Kidney (tissue), 13 donors: ENCODE measurements at regions not wholly inside any gene's neighbourhood (a gene's known extent, or its start where the extent isn't known, plus 50 kb on each side); places are given as distances from the start of the nearest gene placed in this dataset.
A peak's percentile ranks its signal among the peaks of the same experiment; 100 is the strongest.

ENCODE experiments used
- DNase-seq, 5 donors: peaks; one replicate each; pipeline ENCODE4 v3.0.0-alpha.2; 2013 to 2020
- FAIRE-seq: peaks from 2 replicates; lab custom pipeline; 2012; peaks lifted over from hg19 to GRCh38; lab: Jason Lieb, UNC
- H3K27ac ChIP-seq, 2 donors: one replicate each; pipeline ENCODE4 v1.7.0; 2013; ENCODE audit warnings: low read depth in 2 of 2, low read length in 2 of 2, inconsistent platforms in 1 of 2
- H3K27me3 ChIP-seq: one replicate; pipeline ENCODE4 v1.7.1; 2013; ENCODE audit warnings: low read length, inconsistent platforms; ENCODE audit not compliant: control insufficient read depth, insufficient read depth
- H3K36me3 ChIP-seq, 3 donors: one replicate each; pipeline versions ENCODE4 v1.7.0 to v1.7.1; 2013; ENCODE audit warnings: low read length in 3 of 3, control low read depth in 1 of 3, inconsistent platforms in 1 of 3; ENCODE audit not compliant: insufficient read depth in 3 of 3, control insufficient read depth in 2 of 3
- H3K4me1 ChIP-seq, 3 donors: one replicate each; pipeline versions ENCODE4 v1.7.0 to v1.7.1; 2013; ENCODE audit warnings: low read length in 3 of 3, inconsistent platforms in 1 of 3, low read depth in 1 of 3; ENCODE audit not compliant: control insufficient read depth in 2 of 3, insufficient read depth in 2 of 3
- H3K4me3 ChIP-seq, 3 donors: one replicate each; pipeline versions ENCODE4 v1.7.0 to v1.8.1; 2013; ENCODE audit warnings: low read length in 3 of 3, control low read depth in 1 of 3, inconsistent platforms in 1 of 3
- H3K9ac ChIP-seq, 3 donors: one replicate each; pipeline versions ENCODE4 v1.7.0 to v1.7.1; 2013; ENCODE audit warnings: low read length in 3 of 3, control low read depth in 1 of 3, inconsistent platforms in 1 of 3
- H3K9me3 ChIP-seq, 3 donors: one replicate each; pipeline versions ENCODE4 v1.7.0 to v1.7.1; 2013; ENCODE audit warnings: low read length in 3 of 3, control low read depth in 1 of 3, inconsistent platforms in 1 of 3; ENCODE audit not compliant: control insufficient read depth in 2 of 3, insufficient read depth in 1 of 3
- intact Hi-C: fragments of 100-400 bp; cut with DNase I; formaldehyde crosslinking; loops from one replicate; pipeline ENCODE4 v1.11.1; 2022
- TF ChIP-seq, protein P1 (sequence below): IDR thresholded peaks from 3 replicates; pipeline ENCODE4 v1.5.1; 2012; ENCODE audit warnings: mild to moderate bottlenecking, moderate library complexity, borderline replicate concordance; ENCODE audit not compliant: insufficient read depth; ENCODE audit errors: extremely low read depth
- donor health status: control.
- donor health status: control.
- donor health status: control.
- donor health status: control.
- donor health status: control.
- donor health status: DM: yes; HTN: yes; CAD: no.
- donor health status: Normal renal cell carcinoma (clear cell type).

DNA sequence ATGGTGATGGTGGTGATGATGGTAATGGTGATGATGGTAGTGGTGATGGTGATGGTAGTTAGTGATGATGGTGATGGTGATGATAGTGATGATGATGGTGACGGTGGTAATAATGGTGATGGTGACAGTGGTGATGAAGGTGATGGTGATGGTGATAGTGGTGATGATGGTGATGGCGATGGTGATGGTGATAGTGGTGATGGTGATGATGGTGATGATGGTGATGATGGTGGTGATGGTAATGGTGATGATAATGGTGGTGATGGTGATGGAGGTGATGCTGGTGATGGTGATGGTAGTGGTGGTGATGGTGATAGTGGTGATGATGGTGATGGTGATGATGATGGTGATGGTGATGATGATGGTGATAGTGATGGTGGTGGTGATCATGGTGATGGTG, 148.7 kb upstream of the TNRC6C start:
- DNase-seq (no peak), FAIRE-seq (no peak)
- no peaks in the 10 kb centered on the region for H3K4me1 ChIP-seq
- TF ChIP-seq, protein P1, sequence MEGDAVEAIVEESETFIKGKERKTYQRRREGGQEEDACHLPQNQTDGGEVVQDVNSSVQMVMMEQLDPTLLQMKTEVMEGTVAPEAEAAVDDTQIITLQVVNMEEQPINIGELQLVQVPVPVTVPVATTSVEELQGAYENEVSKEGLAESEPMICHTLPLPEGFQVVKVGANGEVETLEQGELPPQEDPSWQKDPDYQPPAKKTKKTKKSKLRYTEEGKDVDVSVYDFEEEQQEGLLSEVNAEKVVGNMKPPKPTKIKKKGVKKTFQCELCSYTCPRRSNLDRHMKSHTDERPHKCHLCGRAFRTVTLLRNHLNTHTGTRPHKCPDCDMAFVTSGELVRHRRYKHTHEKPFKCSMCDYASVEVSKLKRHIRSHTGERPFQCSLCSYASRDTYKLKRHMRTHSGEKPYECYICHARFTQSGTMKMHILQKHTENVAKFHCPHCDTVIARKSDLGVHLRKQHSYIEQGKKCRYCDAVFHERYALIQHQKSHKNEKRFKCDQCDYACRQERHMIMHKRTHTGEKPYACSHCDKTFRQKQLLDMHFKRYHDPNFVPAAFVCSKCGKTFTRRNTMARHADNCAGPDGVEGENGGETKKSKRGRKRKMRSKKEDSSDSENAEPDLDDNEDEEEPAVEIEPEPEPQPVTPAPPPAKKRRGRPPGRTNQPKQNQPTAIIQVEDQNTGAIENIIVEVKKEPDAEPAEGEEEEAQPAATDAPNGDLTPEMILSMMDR, result no peak
- H3K9me3 ChIP-seq, result peaks cover 0 to 3% (median 0%) of the 10 kb centered on the region in 3 donors
- H3K4me3 ChIP-seq, result peak overlapping the region in 1 of 3 donors; percentile 23
- intact Hi-C loops, result no loop called here
- no peaks in the 10 kb centered on the region for H3K27me3 ChIP-seq
- no peak overlapping the region for H3K9ac ChIP-seq
- H3K27ac ChIP-seq, result no peak overlapping the region
- no peaks in the 10 kb centered on the region for H3K36me3 ChIP-seq

DNA sequence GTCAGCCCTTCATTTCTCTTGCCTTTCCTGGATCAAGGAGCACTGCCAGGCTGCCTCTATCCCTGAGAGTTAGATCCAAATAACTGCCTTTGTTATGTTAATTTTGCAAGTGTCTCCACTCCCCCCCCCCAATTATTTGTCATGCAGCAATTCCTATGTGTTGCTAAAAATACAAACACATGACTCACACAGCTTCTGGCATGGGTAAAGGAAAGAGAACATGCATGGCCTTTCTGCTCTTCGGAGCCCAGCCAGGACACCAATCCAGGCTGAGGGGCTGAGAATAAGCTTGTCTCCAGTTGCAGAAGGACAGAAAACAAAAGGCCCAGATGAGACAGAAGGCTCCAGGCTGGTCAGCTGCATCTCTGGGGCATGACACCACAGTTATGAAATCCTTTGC, 148.0 kb upstream of the TNRC6C start:
- Histone ChIP-seq H3K4me3 (no peak overlapping the region), H3K27ac (no peak overlapping the region), H3K9ac (no peak overlapping the region), H3K4me1 (no peaks in the 10 kb centered on the region), H3K27me3 (no peaks in the 10 kb centered on the region), H3K36me3 (no peaks in the 10 kb centered on the region), H3K9me3 (peaks cover 0 to 3% (median 0%) of the 10 kb centered on the region in 3 donors)
- intact Hi-C loops, result no loop called here
- DNase-seq (no peak), FAIRE-seq (no peak)
- TF ChIP-seq, protein P1, result no peak

DNA sequence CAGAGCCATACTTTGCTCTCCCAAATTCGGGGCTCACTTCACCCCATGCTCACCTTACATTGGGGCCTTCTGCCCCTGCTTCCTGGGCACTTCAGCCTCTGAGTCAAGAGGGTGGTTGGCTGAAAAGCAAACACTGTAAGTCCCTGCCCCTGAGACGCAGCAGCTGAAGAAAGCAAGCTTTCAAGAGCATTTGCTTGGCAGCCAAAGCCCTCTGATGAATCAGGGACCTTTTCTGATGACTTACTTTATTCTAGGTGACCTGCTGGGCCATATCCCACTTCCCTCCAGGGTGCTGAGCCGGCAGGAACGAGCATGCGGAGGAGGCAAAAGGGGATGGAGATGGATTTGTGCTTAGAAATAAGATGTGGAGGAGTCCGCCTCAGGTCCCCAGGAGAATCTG, 147.0 kb upstream of the TNRC6C start:
- peaks cover 0 to 3% (median 0%) of the 10 kb centered on the region in 3 donors for H3K9me3 ChIP-seq
- FAIRE-seq, result no peak
- no peaks in the 10 kb centered on the region for H3K4me1 ChIP-seq
- no peaks in the 10 kb centered on the region for H3K27me3 ChIP-seq
- intact Hi-C loops, result no loop called here
- no peak overlapping the region for H3K27ac ChIP-seq
- no peak for DNase-seq
- no peaks in the 10 kb centered on the region for H3K36me3 ChIP-seq
- H3K4me3 ChIP-seq, result no peak overlapping the region
- H3K9ac ChIP-seq, result no peak overlapping the region
- TF ChIP-seq, protein P1, result no peak
